Iris pigment epithelial cell (primary cell): ENCODE measurements at regions not wholly inside any gene's neighbourhood (a gene's known extent, or its start where the extent isn't known, plus 50 kb on each side); places are given as distances from the start of the nearest gene placed in this dataset.

Source experiments
- DNase-seq: peaks from one replicate; pipeline ENCODE4 v3.0.0-alpha.2; 2011; ENCODE audit warnings: low read depth

DNA sequence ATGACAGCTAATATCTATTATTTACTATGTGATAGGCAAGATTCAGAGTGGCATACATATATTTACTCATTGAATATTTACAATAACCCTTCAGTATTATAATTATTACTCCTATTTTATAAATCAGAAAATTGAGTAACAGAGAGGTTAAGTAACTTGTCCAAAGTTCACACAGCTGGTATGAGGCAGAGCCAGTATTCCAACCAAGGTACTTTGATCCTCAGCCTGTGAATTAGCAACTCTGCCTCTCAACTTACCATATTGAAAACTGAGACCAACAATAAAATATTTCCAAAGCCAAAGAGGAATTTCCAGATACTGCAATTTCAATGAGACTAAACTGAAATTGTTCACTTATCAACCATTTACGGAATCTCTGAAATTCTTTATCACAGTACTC is 67.9 kb upstream of the TSLP start:
- no peak for DNase-seq

DNA sequence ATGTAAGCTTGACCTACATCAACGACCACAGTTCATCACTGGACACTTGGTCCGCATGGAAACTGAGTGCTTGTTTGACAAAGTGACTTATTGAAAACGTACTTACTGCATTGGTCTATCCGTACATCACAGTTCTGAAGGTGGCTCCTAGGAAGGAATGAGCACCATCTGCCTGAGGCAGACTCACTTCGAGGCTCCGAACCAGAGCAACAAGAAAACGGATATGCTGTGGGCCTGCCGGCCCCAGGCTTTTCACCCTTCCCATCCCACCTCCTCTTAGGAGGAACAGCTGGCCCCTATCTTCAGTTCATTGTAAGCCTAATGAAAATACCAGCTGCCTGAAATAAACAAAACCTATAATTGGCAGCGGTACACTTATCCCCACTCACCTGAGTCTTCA is 67.2 kb upstream of the TSLP start:
- no peak for DNase-seq

- DNase-seq: no peak
Observed at GRCh38 chr5:111010783-111011182, 60.7 kb upstream of the TSLP start.

DNA sequence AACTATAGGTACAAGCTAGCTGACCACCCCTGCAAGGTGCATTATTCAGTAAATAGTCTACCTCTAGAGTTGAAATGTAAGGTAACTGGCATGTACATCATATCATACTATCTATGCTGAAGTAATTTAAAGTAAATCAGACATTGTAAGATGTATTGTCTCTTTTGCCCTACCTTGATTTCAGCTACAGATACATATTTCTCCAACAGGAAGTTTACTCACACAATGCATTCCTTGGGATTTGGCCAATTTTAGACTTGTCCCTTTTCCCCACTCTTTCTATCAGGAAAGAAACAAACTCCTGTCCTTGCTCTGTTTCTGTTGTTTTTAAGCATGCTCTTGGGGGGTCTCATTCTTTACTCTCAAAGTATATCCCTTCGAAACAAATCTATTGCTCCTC is 58.5 kb upstream of the TSLP start:
- peak; percentile 30 for DNase-seq

DNA sequence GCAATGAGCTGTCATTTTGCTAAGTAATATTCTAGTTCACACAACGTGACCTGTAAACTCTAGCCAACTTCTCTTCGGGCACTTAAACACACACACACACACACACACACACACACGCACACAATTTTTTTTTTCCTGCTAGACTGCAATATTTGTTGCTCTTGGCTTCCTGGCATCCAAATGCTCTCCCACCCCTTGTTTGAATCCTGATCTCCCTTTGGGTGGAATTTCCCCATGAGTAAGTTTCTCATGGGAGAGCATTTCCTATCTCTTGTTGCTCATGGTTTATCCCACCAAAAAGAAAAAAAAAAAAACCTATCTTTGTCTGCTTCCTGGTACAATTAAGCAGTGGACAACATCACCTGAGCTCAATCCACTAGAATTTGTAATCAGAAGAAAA is 54.7 kb upstream of the TSLP start:
- peak; percentile 8 for DNase-seq

- no peak for DNase-seq
Observed at GRCh38 chr5:111017731-111018130, 53.8 kb upstream of the TSLP start.
